ENCODE measurements at regions not wholly inside any gene's neighbourhood (a gene's known extent, or its start where the extent isn't known, plus 50 kb on each side); places are given as distances from the start of the nearest gene placed in this dataset.

GRCh38 chr2:41906338-41906725 is 141.5 kb upstream of the PKDCC start:
- intact Hi-C loops (cut with micrococcal nuclease): no loop called here
- no peak overlapping the region for H3K27ac Mint-ChIP-seq
- Histone ChIP-seq H3K9me3 (ENCODE audit: control insufficient read depth in 1 of 2, low read length in 2 of 2) (no peaks in the 10 kb centered on the region), H3K27me3 (ENCODE audit: insufficient read depth, low read length) (peaks cover 3% of the 10 kb centered on the region), H3K4me1 (ENCODE audit: insufficient read depth, low read length) (no peaks in the 10 kb centered on the region), H3K36me3 (ENCODE audit: insufficient read depth, low read length) (no peaks in the 10 kb centered on the region), H3K27ac (ENCODE audit: low read depth, low read length) (no peak overlapping the region), H3K4me3 (ENCODE audit: low read length in 2 of 2) (no peak overlapping the region)
- peaks cover 0 to 2% (median 0%) of the 10 kb centered on the region in 4 donors for H3K4me1 Mint-ChIP-seq
- ChIA-PET CTCF (ENCODE audit: partially characterized antibody) (interaction anchor here (0.6 kb wide), 1 partner anchor 766 kb away, joined by 3 read pairs; no protein-coding TSS in a partner anchor), POLR2A (ENCODE audit: partially characterized antibody) (no interaction called here)
- H3K36me3 Mint-ChIP-seq: no peaks in the 10 kb centered on the region
- peaks cover 13 to 16% of the 10 kb centered on the region in 2 donors for H3K27me3 Mint-ChIP-seq
- H3K4me3 Mint-ChIP-seq: no peak overlapping the region
- DNase-seq: no peak
- H3K9me3 Mint-ChIP-seq: no peaks in the 10 kb centered on the region

GRCh38 chr2:41907141-41907540 is 140.7 kb upstream of the PKDCC start:
- H3K4me3 Mint-ChIP-seq: no peak overlapping the region
- Histone ChIP-seq H3K9me3 (ENCODE audit: control insufficient read depth in 1 of 2, low read length in 2 of 2) (no peaks in the 10 kb centered on the region), H3K36me3 (ENCODE audit: insufficient read depth, low read length) (no peaks in the 10 kb centered on the region), H3K4me1 (ENCODE audit: insufficient read depth, low read length) (no peaks in the 10 kb centered on the region), H3K4me3 (ENCODE audit: low read length in 2 of 2) (no peak overlapping the region), H3K27ac (ENCODE audit: low read depth, low read length) (no peak overlapping the region), H3K27me3 (ENCODE audit: insufficient read depth, low read length) (peaks cover 3% of the 10 kb centered on the region)
- H3K4me1 Mint-ChIP-seq: peaks cover 0 to 2% (median 0%) of the 10 kb centered on the region in 4 donors
- no peak for DNase-seq
- no peak overlapping the region for H3K27ac Mint-ChIP-seq
- H3K36me3 Mint-ChIP-seq: no peaks in the 10 kb centered on the region
- CTCF ChIA-PET (ENCODE audit: partially characterized antibody): no interaction called here
- H3K27me3 Mint-ChIP-seq: peaks cover 10 to 16% of the 10 kb centered on the region in 2 donors
- no peaks in the 10 kb centered on the region for H3K9me3 Mint-ChIP-seq
- intact Hi-C loops (cut with micrococcal nuclease): no loop called here
- POLR2A ChIA-PET (ENCODE audit: partially characterized antibody): no interaction called here

GRCh38 chr2:41907771-41908207 is 140.0 kb upstream of the PKDCC start:
- POLR2A ChIA-PET (ENCODE audit: partially characterized antibody): no interaction called here
- CTCF ChIA-PET (ENCODE audit: partially characterized antibody): no interaction called here

GRCh38 chr2:41908349-41908748 is 139.5 kb upstream of the PKDCC start:
- peaks cover 0 to 2% (median 0%) of the 10 kb centered on the region in 4 donors for H3K4me1 Mint-ChIP-seq
- DNase-seq: no peak
- Histone ChIP-seq H3K4me3 (ENCODE audit: low read length in 2 of 2) (no peak overlapping the region), H3K27ac (ENCODE audit: low read depth, low read length) (no peak overlapping the region), H3K9me3 (ENCODE audit: control insufficient read depth in 1 of 2, low read length in 2 of 2) (no peaks in the 10 kb centered on the region), H3K4me1 (ENCODE audit: insufficient read depth, low read length) (no peaks in the 10 kb centered on the region), H3K36me3 (ENCODE audit: insufficient read depth, low read length) (no peaks in the 10 kb centered on the region), H3K27me3 (ENCODE audit: insufficient read depth, low read length) (peaks cover 3% of the 10 kb centered on the region)
- ChIA-PET POLR2A (ENCODE audit: partially characterized antibody) (no interaction called here), CTCF (ENCODE audit: partially characterized antibody) (no interaction called here)
- H3K9me3 Mint-ChIP-seq: no peaks in the 10 kb centered on the region
- H3K36me3 Mint-ChIP-seq: no peaks in the 10 kb centered on the region
- no peak overlapping the region for H3K4me3 Mint-ChIP-seq
- peaks cover 10 to 16% of the 10 kb centered on the region in 2 donors for H3K27me3 Mint-ChIP-seq
- no peak overlapping the region for H3K27ac Mint-ChIP-seq
- intact Hi-C loops (cut with micrococcal nuclease): no loop called here

More at GRCh38 chr2:41907771-41908207, 140.0 kb upstream of the PKDCC start:
- Histone ChIP-seq H3K27me3 (ENCODE audit: insufficient read depth, low read length) (peaks cover 3% of the 10 kb centered on the region), H3K9me3 (ENCODE audit: control insufficient read depth in 1 of 2, low read length in 2 of 2) (no peaks in the 10 kb centered on the region), H3K4me3 (ENCODE audit: low read length in 2 of 2) (no peak overlapping the region), H3K4me1 (ENCODE audit: insufficient read depth, low read length) (no peaks in the 10 kb centered on the region), H3K27ac (ENCODE audit: low read depth, low read length) (no peak overlapping the region), H3K36me3 (ENCODE audit: insufficient read depth, low read length) (no peaks in the 10 kb centered on the region)
- DNase-seq: no peak
- intact Hi-C loops (cut with micrococcal nuclease): no loop called here
- H3K27me3 Mint-ChIP-seq: peaks cover 10 to 16% of the 10 kb centered on the region in 2 donors
- no peaks in the 10 kb centered on the region for H3K9me3 Mint-ChIP-seq
- no peak overlapping the region for H3K27ac Mint-ChIP-seq
- H3K36me3 Mint-ChIP-seq: no peaks in the 10 kb centered on the region
- no peak overlapping the region for H3K4me3 Mint-ChIP-seq
- H3K4me1 Mint-ChIP-seq: peaks cover 0 to 2% (median 0%) of the 10 kb centered on the region in 4 donors

DNA sequence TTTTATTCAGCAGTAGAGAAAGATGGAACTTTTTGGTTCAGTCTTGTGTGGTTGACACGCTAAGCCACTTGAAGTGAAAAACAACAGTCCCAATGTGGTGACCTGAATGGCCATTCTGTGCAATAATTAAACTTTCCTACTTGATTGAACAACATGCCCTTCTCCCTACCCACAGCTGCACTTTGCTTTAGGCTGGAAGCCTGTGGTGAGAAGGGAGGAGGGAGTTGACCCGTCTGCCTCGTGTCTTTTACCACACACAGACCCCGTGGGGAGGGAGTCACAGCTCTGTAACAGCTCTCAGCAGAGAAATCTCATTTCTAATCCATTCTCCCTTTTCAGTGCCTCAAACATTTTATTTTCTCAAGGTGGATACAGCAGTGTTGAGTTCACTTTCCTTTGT is 138.2 kb upstream of the PKDCC start:
- Histone ChIP-seq H3K4me3 (ENCODE audit: low read length in 2 of 2) (no peak overlapping the region), H3K9me3 (ENCODE audit: control insufficient read depth in 1 of 2, low read length in 2 of 2) (no peaks in the 10 kb centered on the region), H3K27ac (ENCODE audit: low read depth, low read length) (no peak overlapping the region), H3K36me3 (ENCODE audit: insufficient read depth, low read length) (no peaks in the 10 kb centered on the region), H3K27me3 (ENCODE audit: insufficient read depth, low read length) (peaks cover 3% of the 10 kb centered on the region), H3K4me1 (ENCODE audit: insufficient read depth, low read length) (no peaks in the 10 kb centered on the region)
- Mint-ChIP-seq H3K36me3 (no peaks in the 10 kb centered on the region), H3K4me3 (no peak overlapping the region), H3K4me1 (peaks cover 0 to 2% (median 0%) of the 10 kb centered on the region in 4 donors), H3K27ac (no peak overlapping the region), H3K9me3 (peaks cover 0 to 2% (median 0%) of the 10 kb centered on the region in 8 donors), H3K27me3 (peaks cover 8 to 19% of the 10 kb centered on the region in 2 donors)
- no peak for DNase-seq
- ChIA-PET POLR2A (ENCODE audit: partially characterized antibody) (no interaction called here), CTCF (ENCODE audit: partially characterized antibody) (no interaction called here)
- intact Hi-C loops (cut with micrococcal nuclease): no loop called here

DNA sequence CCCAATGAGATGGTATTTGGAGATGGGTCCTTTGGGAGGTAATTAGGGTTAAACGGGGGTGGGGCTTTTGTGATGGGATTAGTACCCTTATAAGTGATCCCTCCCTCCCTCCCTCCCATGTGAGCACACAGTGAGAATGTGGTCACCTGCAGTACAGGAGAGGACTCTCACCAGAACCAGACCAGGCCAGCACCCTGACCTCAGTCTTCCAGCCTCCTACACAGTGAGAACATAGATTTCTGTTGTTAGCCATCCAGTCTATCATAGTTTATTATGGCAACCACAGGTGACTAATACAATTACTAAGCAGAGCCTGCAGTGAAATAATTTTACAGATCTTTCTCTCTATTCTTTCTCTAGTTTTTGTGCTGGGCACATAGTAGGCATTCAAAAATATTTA is 137.7 kb upstream of the PKDCC start:
- Histone ChIP-seq H3K27ac (ENCODE audit: low read depth, low read length) (no peak overlapping the region), H3K36me3 (ENCODE audit: insufficient read depth, low read length) (no peaks in the 10 kb centered on the region), H3K4me1 (ENCODE audit: insufficient read depth, low read length) (no peaks in the 10 kb centered on the region), H3K9me3 (ENCODE audit: control insufficient read depth in 1 of 2, low read length in 2 of 2) (no peaks in the 10 kb centered on the region), H3K27me3 (ENCODE audit: insufficient read depth, low read length) (peaks cover 3% of the 10 kb centered on the region), H3K4me3 (ENCODE audit: low read length in 2 of 2) (no peak overlapping the region)
- ChIA-PET POLR2A (ENCODE audit: partially characterized antibody) (no interaction called here), CTCF (ENCODE audit: partially characterized antibody) (no interaction called here)
- H3K27ac Mint-ChIP-seq: no peak overlapping the region
- peaks cover 0 to 2% (median 0%) of the 10 kb centered on the region in 4 donors for H3K4me1 Mint-ChIP-seq
- intact Hi-C loops (cut with micrococcal nuclease): no loop called here
- peaks cover 0 to 2% (median 0%) of the 10 kb centered on the region in 8 donors for H3K9me3 Mint-ChIP-seq
- H3K27me3 Mint-ChIP-seq: peaks cover 8 to 19% of the 10 kb centered on the region in 2 donors
- H3K4me3 Mint-ChIP-seq: no peak overlapping the region
- no peak for DNase-seq
- H3K36me3 Mint-ChIP-seq: no peaks in the 10 kb centered on the region

- POLR2A ChIA-PET (ENCODE audit: partially characterized antibody): no interaction called here
- Histone ChIP-seq H3K27me3 (ENCODE audit: insufficient read depth, low read length) (no peaks in the 10 kb centered on the region), H3K4me3 (ENCODE audit: low read length in 2 of 2) (no peak overlapping the region), H3K27ac (ENCODE audit: low read depth, low read length) (no peak overlapping the region), H3K9me3 (ENCODE audit: control insufficient read depth in 1 of 2, low read length in 2 of 2) (no peaks in the 10 kb centered on the region), H3K4me1 (ENCODE audit: insufficient read depth, low read length) (no peaks in the 10 kb centered on the region), H3K36me3 (ENCODE audit: insufficient read depth, low read length) (no peaks in the 10 kb centered on the region)
- peaks cover 4 to 18% of the 10 kb centered on the region in 2 donors for H3K27me3 Mint-ChIP-seq
- H3K36me3 Mint-ChIP-seq: no peaks in the 10 kb centered on the region
- CTCF ChIA-PET (ENCODE audit: partially characterized antibody): no interaction called here
- H3K4me1 Mint-ChIP-seq: peaks cover 0 to 2% (median 0%) of the 10 kb centered on the region in 4 donors
- H3K4me3 Mint-ChIP-seq: no peak overlapping the region
- no peak for DNase-seq
- H3K27ac Mint-ChIP-seq: no peak overlapping the region
- H3K9me3 Mint-ChIP-seq: peaks cover 0 to 2% (median 0%) of the 10 kb centered on the region in 8 donors
- intact Hi-C loops (cut with micrococcal nuclease): no loop called here
Measured at GRCh38 chr2:41911033-41911432, 136.8 kb upstream of the PKDCC start.

GRCh38 chr2:41912337-41912736 is 135.5 kb upstream of the PKDCC start:
- no peaks in the 10 kb centered on the region for H3K36me3 ChIP-seq (ENCODE audit: insufficient read depth, low read length)
- Mint-ChIP-seq H3K4me3 (no peak overlapping the region), H3K9me3 (peaks cover 0 to 2% (median 0%) of the 10 kb centered on the region in 8 donors), H3K4me1 (peaks cover 0 to 2% (median 0%) of the 10 kb centered on the region in 4 donors), H3K27me3 (peaks cover 0 to 18% of the 10 kb centered on the region in 2 donors), H3K27ac (no peak overlapping the region), H3K36me3 (no peaks in the 10 kb centered on the region)
- CTCF ChIA-PET (ENCODE audit: partially characterized antibody): no interaction called here
- no peak overlapping the region for H3K4me3 ChIP-seq (ENCODE audit: low read length in 2 of 2)
- POLR2A ChIA-PET (ENCODE audit: partially characterized antibody): no interaction called here
- H3K4me1 ChIP-seq (ENCODE audit: insufficient read depth, low read length): no peaks in the 10 kb centered on the region
- no peak overlapping the region for H3K27ac ChIP-seq (ENCODE audit: low read depth, low read length)
- no peaks in the 10 kb centered on the region for H3K27me3 ChIP-seq (ENCODE audit: insufficient read depth, low read length)
- intact Hi-C loops (cut with micrococcal nuclease): no loop called here
- H3K9me3 ChIP-seq (ENCODE audit: control insufficient read depth in 1 of 2, low read length in 2 of 2): no peaks in the 10 kb centered on the region
- DNase-seq: no peak

All from CD4-positive, alpha-beta memory T cell (primary cell).